DOHH2 (cell line): ENCODE measurements at regions not wholly inside any gene's neighbourhood (a gene's known extent, or its start where the extent isn't known, plus 50 kb on each side); places are given as distances from the start of the nearest gene placed in this dataset.

Source experiments
- CTCF ChIP-seq: fragments of 200-600 bp; sonication (generic); IDR thresholded peaks from one replicate; pipeline ENCODE4 v1.5.1; 2014; ENCODE audit warnings: antibody characterized with exemption, mild to moderate bottlenecking, low read depth, low read length; ENCODE audit not compliant: poor library complexity, severe bottlenecking
- EZH2phosphoT487 ChIP-seq: fragments of 200-600 bp; sonication (generic); IDR thresholded peaks from 2 replicates; pipeline ENCODE4 v1.6.1; 2017; ENCODE audit warnings: borderline replicate concordance, mild to moderate bottlenecking, antibody characterized with exemption, low read length, moderate library complexity, mixed read lengths

GRCh38 chr4:37747772-37748330 lies 61.7 kb upstream of the RELL1 start:
- TF ChIP-seq CTCF (no peak), EZH2phosphoT487 (no peak)
